Left renal cortex interstitium (tissue), 4 donors: ENCODE measurements at regions not wholly inside any gene's neighbourhood (a gene's known extent, or its start where the extent isn't known, plus 50 kb on each side); places are given as distances from the start of the nearest gene placed in this dataset.
"Not testable (repeated sequence)": the region's sequence is repeated elsewhere in the genome, so short reads cannot be mapped to it uniquely, and the experiment has no call there.

Experiments
- DNase-seq, 4 donors: peaks; one replicate each; pipeline ENCODE4 v3.0.0-alpha.2; 2013; ENCODE audit warnings: low read depth in 4 of 4, low spot score in 2 of 4, missing footprints in 1 of 4

DNA sequence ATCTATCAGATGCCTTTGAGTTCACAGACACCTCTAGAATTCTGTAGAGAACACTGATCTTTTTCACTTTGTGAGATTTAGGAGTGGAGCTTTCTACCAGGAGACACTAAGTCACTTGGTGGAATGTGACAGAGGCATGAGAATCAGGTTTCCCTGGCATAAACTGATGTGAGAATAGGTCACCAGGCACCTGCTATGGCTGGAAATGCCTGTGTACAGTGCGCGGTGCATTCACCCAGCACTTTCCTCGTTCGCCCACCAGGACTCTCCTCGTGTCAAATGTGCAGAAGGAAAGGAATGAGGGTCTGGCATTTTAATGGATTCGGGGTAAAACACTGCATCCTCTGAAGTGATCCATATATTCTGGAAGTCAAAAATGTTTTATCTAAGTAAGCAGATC, 281.8 kb upstream of the TUT7 start:
- no peak for DNase-seq

DNA sequence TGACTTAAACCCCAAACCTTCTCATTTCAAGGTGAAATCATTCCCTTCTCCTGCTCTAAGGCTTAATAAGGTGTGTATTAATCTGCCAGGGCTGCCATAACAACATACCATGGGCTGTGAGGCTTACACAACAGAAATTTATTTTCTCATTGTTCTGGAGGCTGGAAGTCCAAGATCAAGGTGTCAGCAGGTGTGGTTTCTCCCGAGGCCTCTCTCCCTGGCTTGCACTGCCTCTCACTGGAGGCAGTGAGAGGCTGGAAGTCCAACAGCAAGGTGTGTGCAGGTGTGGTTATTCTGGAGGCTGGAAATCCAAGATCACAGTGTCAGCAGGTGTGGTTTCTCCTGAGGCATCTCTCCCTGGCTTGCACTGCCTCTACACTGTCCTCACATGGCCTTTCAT, 280.3 kb upstream of the TUT7 start:
- no peak for DNase-seq

DNA sequence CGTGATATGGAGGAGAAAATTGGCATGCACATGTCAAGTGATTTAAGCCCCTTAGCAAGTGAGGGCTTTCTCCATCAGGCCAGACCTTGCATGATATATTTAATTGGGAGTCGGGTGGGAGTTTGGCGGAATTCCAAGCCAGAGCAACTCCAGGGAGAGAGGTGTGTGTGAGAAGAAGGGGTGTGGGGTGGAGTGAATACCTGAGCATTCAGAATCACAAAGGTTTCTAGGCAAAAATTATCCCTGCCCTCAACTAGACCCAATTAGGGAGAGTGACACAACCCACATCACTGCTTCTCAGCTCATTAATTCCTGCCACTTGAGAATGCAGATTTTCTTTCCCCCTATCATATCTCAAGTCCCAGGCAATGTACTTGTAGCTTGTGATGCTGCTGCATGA, 279.7 kb upstream of the TUT7 start:
- no peak for DNase-seq

DNA sequence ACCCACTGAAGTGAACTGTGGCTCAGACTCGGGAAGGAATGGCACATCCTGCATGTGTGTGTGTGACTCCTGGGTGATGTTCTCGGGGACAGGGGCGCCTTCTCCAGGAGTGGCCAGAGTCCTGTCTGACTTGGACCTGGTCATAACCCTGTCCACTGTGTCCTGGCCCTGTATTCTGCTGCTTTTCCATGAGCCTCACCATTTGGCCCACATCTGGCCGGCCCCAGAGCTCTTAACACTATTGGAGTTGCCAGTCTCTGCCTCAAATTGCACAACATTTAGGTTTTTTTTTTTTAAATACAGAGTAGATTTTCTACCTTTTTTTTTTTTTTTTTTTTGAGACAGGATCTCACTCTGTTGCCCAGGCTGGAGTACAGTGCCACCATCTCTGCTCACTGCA, 278.3 kb upstream of the TUT7 start:
- DNase-seq = no peak

DNA sequence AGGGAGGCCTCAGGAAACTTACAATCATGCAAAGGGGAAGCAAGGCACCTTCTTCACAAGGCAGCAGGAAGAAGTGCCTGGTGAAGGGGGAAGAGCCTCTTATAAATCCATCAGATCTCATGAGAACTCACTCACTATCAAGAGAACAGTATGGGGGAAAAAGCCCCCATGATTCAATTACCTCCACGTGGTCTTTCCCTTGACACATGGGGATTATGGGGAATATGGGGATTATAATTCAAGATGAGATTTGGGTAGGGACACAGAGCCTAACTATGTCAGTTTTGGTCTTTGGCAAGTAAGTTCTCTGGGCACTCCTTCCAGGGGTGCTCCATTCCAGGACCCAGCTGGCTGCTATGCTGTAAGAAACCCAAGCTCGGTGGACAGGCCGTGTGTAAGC, 275.3 kb upstream of the TUT7 start:
- DNase-seq = no peak

DNA sequence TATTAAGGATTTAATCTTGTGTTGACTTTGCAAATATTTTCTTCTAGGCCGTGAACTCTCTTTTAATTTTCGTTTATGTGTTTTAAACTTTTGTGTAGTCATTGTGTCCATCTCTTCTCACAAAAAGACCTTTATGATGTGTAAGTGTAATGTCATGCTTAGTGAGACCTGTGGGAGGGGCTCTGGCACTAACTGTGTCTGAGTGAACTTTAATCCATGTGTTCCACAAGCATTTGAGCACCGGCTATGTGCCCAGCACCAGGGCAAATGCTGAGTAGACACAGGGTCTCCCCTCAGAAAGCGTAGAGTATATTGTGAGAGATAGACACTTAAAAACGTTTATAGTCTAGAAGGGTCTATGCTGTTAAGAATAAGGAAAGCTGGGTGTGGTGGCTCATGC, 272.6 kb upstream of the TUT7 start:
- DNase-seq = no peak

DNA sequence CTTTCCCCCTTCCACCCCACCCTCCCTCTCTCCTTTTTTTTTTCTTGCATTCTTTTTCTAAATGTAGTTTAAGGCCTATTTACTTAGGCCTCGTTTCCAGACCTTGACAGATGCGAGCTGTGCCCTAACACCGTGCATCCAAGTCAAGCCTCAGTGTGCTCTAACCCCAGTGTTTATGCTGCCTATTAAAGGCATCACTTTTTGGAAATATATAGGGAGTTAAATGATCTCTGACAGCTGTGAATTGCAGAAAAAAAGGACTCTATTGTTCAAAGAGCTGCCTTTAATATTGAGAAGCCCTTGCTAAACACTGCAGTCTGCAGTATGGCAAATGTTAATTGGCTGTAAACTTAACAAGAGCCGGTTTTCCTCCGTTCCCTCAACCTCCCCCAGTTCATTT, 270.4 kb upstream of the TUT7 start:
- DNase-seq = peak in 2 of 4 donors; percentile 69 to 71

DNA sequence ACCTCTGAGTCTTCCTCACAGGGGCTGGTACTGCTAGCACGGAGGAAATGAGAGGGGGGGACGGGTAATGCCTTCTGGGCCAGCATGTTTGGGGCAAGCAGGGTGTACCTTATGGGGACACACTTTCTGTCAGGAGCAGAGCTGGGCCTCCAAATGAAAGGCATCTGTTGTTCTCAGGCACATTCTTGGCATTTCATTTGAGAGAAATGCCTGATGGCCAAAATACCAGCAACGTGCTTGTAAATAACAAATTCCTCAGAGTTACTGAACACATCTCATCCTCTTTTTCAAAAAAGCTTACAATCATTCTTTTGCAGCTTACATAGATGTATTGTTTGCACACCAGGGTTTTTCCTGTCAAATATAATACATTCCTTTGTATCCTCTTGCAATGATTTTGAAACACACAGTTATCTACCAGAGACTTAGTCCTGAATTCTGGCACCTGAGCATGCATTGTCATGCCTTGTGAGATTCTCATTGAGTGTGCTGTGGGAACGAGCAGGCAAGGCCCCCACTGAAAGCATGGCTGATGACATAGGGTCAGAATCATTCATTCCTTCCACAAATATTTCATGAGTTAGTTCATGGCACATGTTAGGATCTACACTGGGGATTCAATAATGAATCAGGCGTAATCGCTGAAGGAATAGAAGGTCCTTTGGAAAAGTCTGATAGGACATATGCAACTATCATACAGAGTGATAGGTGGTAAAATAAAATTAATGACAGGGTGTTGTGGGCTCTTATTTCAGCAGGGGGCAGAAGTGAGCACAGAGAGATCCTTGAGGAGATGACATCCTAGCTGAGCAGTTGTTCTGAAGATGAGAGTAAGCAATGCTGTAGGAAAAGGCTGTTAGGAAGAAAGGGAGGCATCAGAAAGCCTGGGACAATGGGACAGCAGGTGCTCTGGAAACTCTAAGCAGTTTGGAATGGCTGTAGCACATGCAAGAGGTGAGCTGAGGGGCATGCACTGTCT, 260.9 kb upstream of the TUT7 start:
- DNase-seq = no peak

DNA sequence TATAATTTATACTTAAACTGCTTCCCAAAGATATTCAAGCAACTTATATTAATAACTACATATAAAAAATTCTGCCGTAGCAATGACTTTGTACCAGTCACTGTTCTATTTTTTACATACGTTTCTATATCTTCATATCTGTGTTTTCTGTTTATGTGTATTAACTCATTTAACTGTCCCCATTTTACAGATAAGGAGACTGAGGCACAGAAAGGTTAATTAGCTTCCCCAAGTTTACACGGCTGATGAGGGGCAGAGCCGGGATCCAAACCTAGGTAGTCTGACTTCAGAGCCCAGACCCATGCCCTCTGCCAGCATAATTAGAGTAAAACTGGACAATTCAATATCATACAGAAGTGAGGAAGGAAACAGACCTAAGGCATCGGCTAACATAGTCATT, 259.7 kb upstream of the TUT7 start:
- no peak for DNase-seq

DNA sequence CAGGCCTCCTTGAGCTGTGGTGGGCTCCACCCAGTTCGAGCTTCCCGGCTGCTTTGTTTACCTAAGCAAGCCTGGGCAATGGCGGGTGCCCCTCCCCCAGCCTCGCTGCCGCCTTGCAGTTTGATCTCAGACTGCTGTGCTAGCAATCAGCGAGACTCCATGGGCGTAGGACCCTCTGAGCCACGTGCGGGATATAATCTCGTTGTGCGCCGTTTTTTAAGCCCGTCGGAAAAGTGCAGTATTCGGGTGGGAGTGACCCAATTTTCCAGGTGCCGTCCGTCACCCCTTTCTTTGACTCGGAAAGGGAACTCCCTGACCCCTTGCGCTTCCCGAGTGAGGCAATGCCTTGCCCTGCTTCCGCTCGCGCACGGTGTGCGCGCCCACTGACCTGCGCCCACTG, 257.3 kb upstream of the TUT7 start:
- DNase-seq = not testable (repeated sequence)

DNA sequence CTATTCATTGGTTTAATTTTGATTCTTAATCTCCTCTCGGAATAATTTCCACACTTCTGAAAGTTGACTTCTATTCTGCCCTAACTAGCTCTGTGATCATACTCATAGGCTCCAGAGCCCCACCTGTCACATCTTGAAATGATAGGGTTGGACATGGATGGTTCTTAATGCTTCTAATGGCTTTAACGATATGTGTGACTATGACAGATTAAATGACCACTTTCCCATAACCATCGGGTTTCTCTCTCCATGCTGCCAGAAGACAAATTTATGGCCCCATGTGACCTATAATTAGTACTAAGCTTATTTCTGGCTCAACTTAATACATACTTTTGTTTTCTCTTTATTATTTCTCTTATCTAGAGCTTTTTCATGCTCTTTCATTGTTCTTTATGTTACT, 251.1 kb upstream of the TUT7 start:
- no peak for DNase-seq

DNA sequence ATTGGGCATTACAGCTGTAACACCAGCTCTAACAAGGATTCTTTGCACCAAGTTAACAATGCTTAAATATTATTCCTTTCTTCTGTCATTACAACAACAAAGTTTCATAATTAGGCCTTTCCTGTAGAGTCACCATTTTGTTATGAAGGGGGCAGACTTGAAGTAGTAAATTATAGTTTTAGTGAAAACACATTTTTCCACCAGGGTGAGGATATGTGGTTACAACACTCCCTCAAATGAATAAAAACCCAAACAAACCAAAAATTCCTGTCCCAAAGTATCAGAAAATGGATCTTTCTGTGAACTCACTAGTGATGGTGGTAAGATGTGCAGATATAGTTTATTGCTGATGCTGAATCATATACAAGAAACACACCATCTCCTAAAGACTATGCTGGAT, 250.5 kb upstream of the TUT7 start:
- DNase-seq = no peak

DNA sequence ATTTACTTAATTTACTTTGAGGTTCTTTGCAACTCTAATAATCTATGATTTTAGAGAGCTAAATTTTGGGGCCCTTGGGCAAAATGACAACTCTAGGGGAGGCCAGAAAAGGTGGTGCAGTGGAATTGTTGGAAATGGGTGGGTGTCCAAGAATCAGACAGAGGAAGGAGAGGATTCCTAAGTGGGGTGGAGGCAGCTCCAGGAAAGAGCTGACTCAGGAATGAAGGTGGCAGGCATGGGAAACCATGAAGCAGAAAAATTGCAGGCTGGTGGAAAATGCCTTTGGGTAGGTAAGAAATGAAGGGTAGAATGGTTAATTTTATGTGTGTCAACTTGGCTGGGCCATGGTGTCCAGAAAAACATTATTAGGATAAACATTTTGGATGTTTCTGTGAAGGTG, 248.5 kb upstream of the TUT7 start:
- no peak for DNase-seq

DNA sequence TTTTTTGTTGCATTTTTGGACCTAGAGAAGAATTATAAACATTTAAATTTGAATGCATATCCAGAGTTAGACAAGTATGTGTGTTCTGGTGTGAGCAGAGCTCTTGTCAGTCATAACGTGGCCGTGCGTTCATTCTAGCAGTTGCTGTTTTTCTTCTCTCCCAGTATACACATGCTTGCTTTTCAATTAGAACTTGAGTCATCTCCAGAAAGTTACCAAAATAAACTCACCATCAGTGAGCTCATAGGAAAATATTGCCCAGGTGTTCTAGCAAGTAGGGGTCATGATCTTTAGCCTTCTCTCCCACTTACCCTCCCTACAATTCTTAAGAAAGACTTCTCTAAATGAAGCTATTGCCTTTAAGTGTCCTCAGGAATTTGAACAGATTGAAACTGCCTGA, 247.5 kb upstream of the TUT7 start:
- DNase-seq = no peak

DNA sequence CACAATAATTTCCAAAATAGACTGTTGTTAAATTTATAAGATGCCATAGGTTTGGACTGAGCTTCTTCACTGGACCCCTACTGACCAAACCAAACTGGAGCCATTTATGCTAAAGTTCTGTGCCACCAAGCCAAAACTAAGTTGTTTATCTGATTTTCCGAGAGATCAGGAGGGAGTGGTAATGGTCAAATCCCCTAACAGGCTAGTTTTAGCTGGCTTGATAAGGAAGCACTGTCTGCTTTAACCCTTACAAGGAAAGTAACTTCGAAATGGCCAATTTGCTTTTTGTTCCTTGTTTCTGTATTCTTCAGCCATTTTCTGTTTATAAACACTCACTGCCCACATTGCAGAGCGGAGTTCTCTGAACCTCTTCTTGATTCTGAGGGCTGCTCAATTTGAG, 246.8 kb upstream of the TUT7 start:
- no peak for DNase-seq

DNA sequence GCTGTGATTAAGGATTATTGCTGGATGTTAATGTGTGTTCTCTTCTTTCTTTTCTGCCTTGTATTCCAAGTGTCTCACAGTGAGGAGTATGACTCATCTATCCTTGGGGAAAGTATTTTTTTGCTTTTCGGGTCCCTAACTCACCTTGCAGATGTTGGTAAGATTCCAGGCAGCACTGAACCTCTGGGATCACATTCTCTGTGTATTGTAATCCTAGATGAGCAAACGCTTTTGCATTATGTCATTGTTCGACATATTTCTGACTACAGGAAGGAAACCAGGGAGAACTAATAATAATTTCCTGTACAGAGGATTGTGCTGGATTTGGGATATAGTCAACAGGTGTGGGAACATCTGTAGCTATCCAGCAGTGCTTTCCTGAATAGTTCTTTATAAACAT, 246.1 kb upstream of the TUT7 start:
- no peak for DNase-seq

DNA sequence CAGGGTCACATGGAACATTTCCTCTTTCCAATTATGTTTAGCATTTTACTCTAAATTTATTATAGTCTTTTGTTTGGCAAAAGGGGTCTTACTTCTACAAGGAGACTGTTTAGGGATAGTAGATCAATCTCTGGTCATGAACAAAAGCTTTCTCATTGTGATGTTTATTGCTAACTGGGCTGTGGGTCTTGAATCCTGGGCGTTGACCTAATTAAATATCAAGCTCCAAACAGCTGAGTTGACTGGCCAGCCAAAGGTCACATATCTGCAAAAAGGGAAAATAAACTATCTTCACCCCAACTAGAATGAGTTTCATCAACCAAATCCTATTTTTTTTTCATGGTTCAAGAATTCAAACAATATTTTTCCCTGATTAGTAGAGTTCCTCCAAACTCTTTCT, 245.4 kb upstream of the TUT7 start:
- no peak for DNase-seq

DNA sequence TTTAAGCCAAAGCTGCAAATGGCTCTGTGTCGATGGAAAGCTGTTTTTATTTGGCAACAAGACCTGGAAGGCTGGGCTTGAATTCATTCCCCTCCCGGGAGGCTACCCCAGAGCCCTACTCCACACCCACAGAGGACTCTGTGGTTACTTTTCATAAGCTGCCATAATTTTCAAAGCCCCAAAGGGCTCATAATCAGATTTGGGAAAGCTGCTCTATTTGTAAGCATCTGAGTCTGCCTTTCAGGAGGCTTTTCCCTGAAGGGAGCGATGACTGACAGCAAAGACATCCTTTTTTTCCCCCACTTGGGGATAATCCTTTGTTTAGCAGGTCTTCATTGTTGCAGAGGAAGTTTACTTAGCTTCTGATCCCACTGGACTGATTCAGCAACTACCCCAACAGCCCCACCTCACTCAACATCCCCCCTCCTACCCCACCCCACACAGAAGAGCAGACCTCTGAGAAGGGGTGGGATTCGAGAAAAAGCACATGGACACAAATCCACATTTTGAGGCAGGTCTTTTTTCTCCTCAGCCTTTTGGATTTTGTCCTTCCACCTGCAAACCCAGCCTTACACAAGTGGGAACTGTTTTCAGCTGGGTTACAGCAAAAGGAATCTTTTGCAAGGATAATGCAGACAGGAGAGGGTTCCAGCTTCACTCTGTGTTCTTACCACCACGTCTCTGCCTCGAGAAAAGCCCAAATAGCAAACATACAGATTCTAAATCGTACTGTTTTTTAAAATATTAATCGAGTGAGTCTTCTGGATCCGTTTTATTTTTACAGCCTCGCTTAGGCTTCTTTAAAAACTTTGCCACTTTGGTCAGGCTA, 244.4 kb upstream of the TUT7 start:
- no peak for DNase-seq

DNA sequence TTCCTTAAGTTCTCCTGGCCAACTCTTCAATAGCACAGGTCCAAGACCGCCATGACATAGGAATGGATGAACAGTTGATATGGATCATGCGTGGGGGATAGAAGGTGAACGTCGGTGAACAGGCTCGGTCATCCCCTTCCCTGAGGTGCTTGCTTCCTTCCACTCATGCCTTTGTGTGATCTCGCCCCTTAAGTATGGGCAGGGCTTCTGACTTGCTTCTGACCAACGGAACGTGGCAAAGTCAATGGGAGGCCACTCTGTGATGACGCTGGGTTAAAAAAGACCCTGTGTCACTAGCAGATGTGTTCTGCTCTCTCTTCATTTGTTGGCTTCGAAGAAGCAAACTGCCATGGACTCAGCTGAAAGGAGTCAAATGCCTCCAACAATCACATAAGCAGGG, 240.5 kb upstream of the TUT7 start:
- DNase-seq = no peak

DNA sequence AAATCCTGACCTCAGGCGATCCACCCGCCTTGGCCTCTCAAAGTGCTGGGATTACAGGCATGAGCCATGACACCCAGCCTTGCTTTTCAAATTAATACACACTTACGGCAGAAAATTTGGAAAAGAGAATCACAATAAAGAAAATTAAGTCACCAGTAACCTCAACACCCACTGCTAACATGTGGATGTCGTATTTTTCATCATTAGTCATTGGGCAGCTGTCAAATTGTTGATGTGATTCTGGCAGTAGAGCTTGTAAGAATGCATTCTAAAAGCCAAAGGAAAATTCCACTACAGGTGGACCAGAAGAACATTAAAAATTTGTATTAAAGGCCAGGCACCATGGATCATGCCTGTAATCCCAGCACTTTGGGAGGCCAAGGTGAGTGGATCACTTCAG, 237.3 kb upstream of the TUT7 start:
- DNase-seq = no peak

DNA sequence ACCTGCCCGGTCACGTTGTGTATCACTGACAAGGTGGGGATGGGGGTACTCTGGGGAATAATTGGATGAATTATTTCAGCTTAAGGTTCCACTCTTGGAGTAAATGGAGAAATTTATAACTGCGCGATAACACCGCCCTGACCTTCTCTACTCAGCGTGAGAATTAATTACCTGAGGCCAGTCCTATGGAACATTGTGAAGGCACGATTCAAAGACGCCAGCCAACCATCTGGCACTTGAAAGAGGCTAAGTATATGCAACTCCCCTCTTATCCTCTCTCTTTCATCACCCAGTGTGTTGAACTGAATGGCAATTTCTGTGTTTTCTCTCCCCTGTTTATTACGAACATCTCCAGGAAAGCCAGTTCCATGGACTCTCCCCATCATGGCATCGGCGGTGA, 235.5 kb upstream of the TUT7 start:
- DNase-seq = no peak

DNA sequence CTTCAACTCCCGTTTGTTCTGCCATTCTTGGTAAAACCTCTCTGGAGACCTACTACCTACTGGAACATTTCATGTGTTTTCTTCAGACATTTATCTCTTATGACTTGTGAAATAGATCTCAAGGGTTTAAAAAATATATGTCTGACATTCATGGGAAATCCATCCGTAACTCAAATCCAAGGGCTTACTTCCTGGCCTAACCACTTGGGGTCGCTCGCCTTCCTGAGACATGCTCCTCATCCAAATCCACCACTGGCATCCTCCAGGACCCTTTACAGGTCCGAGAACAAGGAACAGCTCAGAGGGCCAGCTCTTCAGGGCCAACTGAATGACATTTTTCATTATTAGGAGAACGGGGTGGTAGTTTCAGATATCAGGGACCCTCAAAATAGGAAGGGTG, 235.1 kb upstream of the TUT7 start:
- no peak for DNase-seq
